Mesenchymal stem cell (in vitro differentiated cells and primary cell): ENCODE measurements at regions not wholly inside any gene's neighbourhood (a gene's known extent, or its start where the extent isn't known, plus 50 kb on each side); places are given as distances from the start of the nearest gene placed in this dataset.

ENCODE experiments used
- DNase-seq: peaks from one replicate; pipeline ENCODE4 v3.0.0-alpha.2; 2013
- H2AFZ ChIP-seq: one replicate; pipeline ENCODE4 v1.6.1; 2013; ENCODE audit warnings: low read depth, mild to moderate bottlenecking, control low read depth, inconsistent platforms, low read length, moderate library complexity
- H2AK5ac ChIP-seq: 2 replicates; pipeline ENCODE4 v1.6.1; 2013; ENCODE audit warnings: low read length, moderate library complexity, mild to moderate bottlenecking, inconsistent platforms; ENCODE audit not compliant: severe bottlenecking
- H2BK120ac ChIP-seq: one replicate; pipeline ENCODE4 v1.6.1; 2013; ENCODE audit warnings: low read depth, mild to moderate bottlenecking, inconsistent platforms, low read length, moderate library complexity
- H2BK12ac ChIP-seq, 2 experiments: one replicate each; pipeline ENCODE4 v1.6.1; 2013; ENCODE audit warnings: inconsistent platforms in 2 of 2, low read length in 2 of 2, mild to moderate bottlenecking in 2 of 2, moderate library complexity in 2 of 2, control low read depth in 1 of 2
- H2BK15ac ChIP-seq: one replicate; pipeline ENCODE4 v1.6.1; 2013; ENCODE audit warnings: mild to moderate bottlenecking, low read depth, inconsistent platforms; ENCODE audit not compliant: poor library complexity, severe bottlenecking
- H2BK5ac ChIP-seq: 2 replicates; pipeline ENCODE4 v1.6.1; 2013; ENCODE audit warnings: low read depth, mild to moderate bottlenecking, low read length, control low read depth, inconsistent platforms; ENCODE audit not compliant: poor library complexity, severe bottlenecking
- H3K14ac ChIP-seq, 2 experiments: one replicate each; pipeline ENCODE4 v1.6.1; 2013; ENCODE audit warnings: inconsistent platforms in 2 of 2, low read length in 2 of 2, control low read depth in 1 of 2, mild to moderate bottlenecking in 1 of 2, moderate library complexity in 1 of 2
- H3K18ac ChIP-seq, 2 experiments: one replicate each; pipeline ENCODE4 v1.6.1; 2013; ENCODE audit warnings: inconsistent platforms in 2 of 2, low read length in 2 of 2, control low read depth in 1 of 2, low read depth in 1 of 2, mild to moderate bottlenecking in 1 of 2
- H3K23ac ChIP-seq, 2 experiments: one replicate each; pipeline ENCODE4 v1.6.1; 2013; ENCODE audit warnings: inconsistent platforms in 2 of 2, low read length in 2 of 2, mild to moderate bottlenecking in 2 of 2, moderate library complexity in 2 of 2, control low read depth in 1 of 2
- H3K27ac ChIP-seq: 2 replicates; pipeline ENCODE4 v1.5.1; 2013; ENCODE audit warnings: mild to moderate bottlenecking, moderate library complexity, low read length, control low read depth, inconsistent platforms; ENCODE audit not compliant: poor library complexity, severe bottlenecking
- H3K27me3 ChIP-seq, 2 experiments: 2 replicates each; pipeline versions ENCODE4 v1.6.1 to v1.7.0; 2013; ENCODE audit warnings: low read length in 2 of 2, mild to moderate bottlenecking in 2 of 2, moderate library complexity in 2 of 2, control low read depth in 1 of 2, inconsistent platforms in 1 of 2; ENCODE audit not compliant: control insufficient read depth in 1 of 2, insufficient read depth in 1 of 2
- H3K36me3 ChIP-seq, 2 experiments: 2 replicates each; pipeline versions ENCODE4 v1.6.1 to v1.7.0; 2013; ENCODE audit warnings: low read length in 2 of 2, control low read depth in 1 of 2, inconsistent platforms in 1 of 2, low read depth in 1 of 2, mild to moderate bottlenecking in 1 of 2; ENCODE audit not compliant: insufficient read depth in 2 of 2, control insufficient read depth in 1 of 2
- H3K4ac ChIP-seq, 2 experiments: one replicate each; pipeline ENCODE4 v1.6.1; 2013; ENCODE audit warnings: inconsistent platforms in 2 of 2, low read length in 2 of 2, mild to moderate bottlenecking in 2 of 2, moderate library complexity in 2 of 2, control low read depth in 1 of 2, low read depth in 1 of 2
- H3K4me1 ChIP-seq: 2 replicates; pipeline ENCODE4 v1.6.1; 2013; ENCODE audit warnings: low read depth, low read length, control low read depth; ENCODE audit not compliant: control insufficient read depth, insufficient read depth
- H3K4me2 ChIP-seq: 2 replicates; pipeline ENCODE4 v1.6.1; 2013; ENCODE audit warnings: low read length, mild to moderate bottlenecking, inconsistent platforms; ENCODE audit not compliant: poor library complexity, severe bottlenecking
- H3K4me3 ChIP-seq, 2 experiments: 2 replicates each; pipeline versions ENCODE4 v1.5.1 to v1.7.0; 2013; ENCODE audit warnings: low read length in 2 of 2, mild to moderate bottlenecking in 2 of 2, control low read depth in 1 of 2, low read depth in 1 of 2; ENCODE audit not compliant: insufficient read depth in 1 of 2
- H3K79me1 ChIP-seq: replicated peaks from 2 replicates; pipeline ENCODE4 v1.6.1; 2013; ENCODE audit warnings: mild to moderate bottlenecking, control low read depth, low read length, inconsistent platforms; ENCODE audit not compliant: poor library complexity, severe bottlenecking
- H3K9ac ChIP-seq: 2 replicates; pipeline ENCODE4 v1.7.0; 2013; ENCODE audit warnings: mild to moderate bottlenecking, low read length, moderate library complexity
- H3K9me3 ChIP-seq: 2 replicates; pipeline ENCODE4 v1.7.0; 2013; ENCODE audit warnings: mild to moderate bottlenecking, low read length; ENCODE audit not compliant: control insufficient read depth
- H4K8ac ChIP-seq: one replicate; pipeline ENCODE4 v1.6.1; 2013; ENCODE audit warnings: inconsistent platforms, mild to moderate bottlenecking, low read length, moderate library complexity
- H4K91ac ChIP-seq: one replicate; pipeline ENCODE4 v1.6.1; 2013; ENCODE audit warnings: mild to moderate bottlenecking, low read length, inconsistent platforms
- WGBS: methylation state at CpG from one replicate; pipeline ENCODE4 v1.1.7; 2013; ENCODE audit warnings: mixed read lengths; 5-methylcytosine and 5-hydroxymethylcytosine counted together

- H4K8ac ChIP-seq = no peak overlapping the region
- H2BK120ac ChIP-seq = no peak overlapping the region
- no peak for DNase-seq
- no peaks in the 10 kb centered on the region for H3K27me3 ChIP-seq
- no peak overlapping the region for H4K91ac ChIP-seq
- H3K4me2 ChIP-seq = no peak overlapping the region
- no peak overlapping the region for H3K4me3 ChIP-seq
- no peak overlapping the region for H3K4ac ChIP-seq
- no peak overlapping the region for H3K23ac ChIP-seq
- H3K9ac ChIP-seq = no peak overlapping the region
- no peak overlapping the region for H2AFZ ChIP-seq
- H3K4me1 ChIP-seq = no peaks in the 10 kb centered on the region
- H2BK5ac ChIP-seq = no peak overlapping the region
- no peak overlapping the region for H2BK12ac ChIP-seq
- H3K9me3 ChIP-seq = peaks cover 7% of the 10 kb centered on the region
- no peaks in the 10 kb centered on the region for H3K79me1 ChIP-seq
- no peak overlapping the region for H3K14ac ChIP-seq
- no peak overlapping the region for H2BK15ac ChIP-seq
- H3K36me3 ChIP-seq = no peaks in the 10 kb centered on the region
- no CpG with 5 or more reads among the region's 2 CpGs for WGBS
- no peak overlapping the region for H2AK5ac ChIP-seq
- H3K18ac ChIP-seq = no peak overlapping the region
- no peak overlapping the region for H3K27ac ChIP-seq
These were observed 1262.1 kb downstream of the NCAM2 start for GRCh38 chr21:22260274-22260673.

GRCh38 chr21:22263890-22264289, 1265.7 kb downstream of the NCAM2 start:
- no peak overlapping the region for H2BK15ac ChIP-seq
- no peak overlapping the region for H2AK5ac ChIP-seq
- no peak for DNase-seq
- H2BK5ac ChIP-seq = no peak overlapping the region
- no peak overlapping the region for H4K91ac ChIP-seq
- no peaks in the 10 kb centered on the region for H3K36me3 ChIP-seq
- H3K14ac ChIP-seq = no peak overlapping the region
- no peaks in the 10 kb centered on the region for H3K4me1 ChIP-seq
- WGBS = 76% methylated on average over 4 of the region's 8 CpGs
- no peak overlapping the region for H2AFZ ChIP-seq
- no peaks in the 10 kb centered on the region for H3K27me3 ChIP-seq
- H3K9me3 ChIP-seq = peaks cover 7% of the 10 kb centered on the region
- no peak overlapping the region for H3K4me3 ChIP-seq
- H3K23ac ChIP-seq = no peak overlapping the region
- H3K4ac ChIP-seq = no peak overlapping the region
- H4K8ac ChIP-seq = no peak overlapping the region
- no peak overlapping the region for H3K27ac ChIP-seq
- no peak overlapping the region for H3K4me2 ChIP-seq
- no peak overlapping the region for H2BK12ac ChIP-seq
- no peak overlapping the region for H3K18ac ChIP-seq
- no peak overlapping the region for H3K9ac ChIP-seq
- H3K79me1 ChIP-seq = no peaks in the 10 kb centered on the region
- no peak overlapping the region for H2BK120ac ChIP-seq

- H3K9me3 ChIP-seq = no peaks in the 10 kb centered on the region
- H3K27ac ChIP-seq = no peak overlapping the region
These were observed 1279.1 kb downstream of the NCAM2 start for GRCh38 chr21:22277341-22277740.

GRCh38 chr21:22278366-22278765, 1280.2 kb downstream of the NCAM2 start:
- no peak overlapping the region for H2BK120ac ChIP-seq
- H3K36me3 ChIP-seq = no peaks in the 10 kb centered on the region
- H3K18ac ChIP-seq = no peak overlapping the region
- no peak for DNase-seq
- H3K4me3 ChIP-seq = no peak overlapping the region
- no peak overlapping the region for H2BK12ac ChIP-seq
- H3K14ac ChIP-seq = no peak overlapping the region
- H2BK15ac ChIP-seq = no peak overlapping the region
- H3K4me2 ChIP-seq = no peak overlapping the region
- H3K9ac ChIP-seq = no peak overlapping the region
- H3K23ac ChIP-seq = no peak overlapping the region
- H3K27ac ChIP-seq = no peak overlapping the region
- no peak overlapping the region for H2AK5ac ChIP-seq
- H2BK5ac ChIP-seq = no peak overlapping the region
- no peak overlapping the region for H4K8ac ChIP-seq
- H3K4me1 ChIP-seq = no peaks in the 10 kb centered on the region
- H3K79me1 ChIP-seq = no peaks in the 10 kb centered on the region
- H2AFZ ChIP-seq = no peak overlapping the region
- H3K27me3 ChIP-seq = no peaks in the 10 kb centered on the region
- H3K9me3 ChIP-seq = no peaks in the 10 kb centered on the region
- no peak overlapping the region for H3K4ac ChIP-seq
- no peak overlapping the region for H4K91ac ChIP-seq
- WGBS = 71% methylated on average over 1 of the region's 2 CpGs

More at GRCh38 chr21:22277341-22277740, 1279.1 kb downstream of the NCAM2 start:
- Histone ChIP-seq H3K9ac (no peak overlapping the region), H2AK5ac (no peak overlapping the region), H3K4me1 (no peaks in the 10 kb centered on the region), H4K8ac (no peak overlapping the region), H3K4me2 (no peak overlapping the region), H2BK120ac (no peak overlapping the region), H3K14ac (no peak overlapping the region), H3K79me1 (no peaks in the 10 kb centered on the region), H2BK15ac (no peak overlapping the region), H3K27me3 (no peaks in the 10 kb centered on the region), H3K4me3 (no peak overlapping the region), H3K23ac (no peak overlapping the region), H2BK12ac (no peak overlapping the region), H4K91ac (no peak overlapping the region), H3K18ac (no peak overlapping the region), H3K36me3 (no peaks in the 10 kb centered on the region), H2BK5ac (no peak overlapping the region), H2AFZ (no peak overlapping the region), H3K4ac (no peak overlapping the region)
- no CpG with 5 or more reads among the region's 2 CpGs for WGBS
- DNase-seq = no peak
